HPDE6-E6E7 (cell line): ENCODE measurements at regions not wholly inside any gene's neighbourhood (a gene's known extent, or its start where the extent isn't known, plus 50 kb on each side); places are given as distances from the start of the nearest gene placed in this dataset.

Experiments
- DNase-seq: peaks from one replicate; pipeline ENCODE4 v3.0.0; 2011; ENCODE audit warnings: missing footprints; ENCODE audit errors: extremely low spot score

GRCh38 chr6:9409126-9409525 lies 973.8 kb upstream of the SLC35B3 start:
- DNase-seq, result no peak

GRCh38 chr6:9408402-9409117 lies 973.2 kb upstream of the SLC35B3 start:
- DNase-seq, result no peak

- no peak for DNase-seq
Observed at GRCh38 chr6:9405825-9406224, 970.5 kb upstream of the SLC35B3 start.

GRCh38 chr6:9405369-9405768 lies 970.0 kb upstream of the SLC35B3 start:
- peak; percentile 73 for DNase-seq

DNA sequence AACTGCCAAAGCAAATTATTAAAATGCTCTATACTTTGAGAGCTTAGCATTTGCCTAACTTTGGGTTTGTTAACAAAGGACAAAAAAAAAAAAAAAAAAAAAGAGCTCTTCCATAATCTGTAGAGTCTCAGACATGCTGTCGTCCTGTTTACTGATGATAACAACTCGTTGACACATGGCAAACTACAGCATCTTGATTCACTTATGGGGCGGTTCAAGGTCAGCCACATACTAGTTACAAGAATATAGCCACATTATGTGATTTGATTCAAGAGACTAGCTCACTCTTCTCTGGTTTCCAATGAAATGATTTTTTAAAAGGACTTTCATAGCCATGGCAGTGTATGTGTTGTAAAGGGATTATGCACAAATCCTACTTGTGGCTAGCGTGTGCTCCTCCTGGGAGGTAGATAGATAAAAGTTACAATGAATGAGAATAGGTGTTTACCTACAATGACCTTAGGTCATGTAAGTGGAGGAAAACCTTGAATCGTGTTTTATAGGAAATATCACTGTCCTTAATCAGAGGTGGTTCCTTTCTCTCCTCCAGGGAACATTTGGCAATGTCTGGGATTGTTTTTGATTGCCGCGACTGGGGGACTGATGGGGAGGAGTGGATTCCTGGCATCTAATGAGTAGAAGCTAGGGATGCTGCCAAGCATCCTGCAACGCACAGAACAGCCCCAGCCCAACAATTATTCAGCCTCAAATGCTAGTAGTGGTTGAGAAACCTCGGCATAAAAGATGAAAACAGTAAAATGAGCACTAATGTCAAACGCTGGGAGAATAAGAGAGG lies 969.2 kb upstream of the SLC35B3 start:
- no peak for DNase-seq

DNA sequence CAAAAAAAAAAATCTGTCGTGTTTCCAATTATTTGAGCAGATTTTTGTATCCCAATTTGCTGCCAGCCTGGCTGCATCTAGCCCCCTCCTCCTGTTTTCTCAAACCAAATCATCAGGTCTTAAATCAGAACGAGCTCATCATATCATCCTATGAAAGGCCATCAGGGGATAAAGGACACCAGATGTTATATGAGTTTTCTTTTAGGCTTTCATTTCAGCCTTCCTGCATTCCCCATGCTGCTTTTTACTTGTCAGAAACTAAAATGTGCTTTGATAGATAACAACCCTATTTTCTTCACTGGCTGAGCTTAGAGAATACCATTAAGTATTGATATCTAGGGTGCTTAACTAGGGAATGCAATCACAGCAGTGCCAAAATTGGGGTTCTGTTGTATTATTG lies 968.4 kb upstream of the SLC35B3 start:
- no peak for DNase-seq

DNA sequence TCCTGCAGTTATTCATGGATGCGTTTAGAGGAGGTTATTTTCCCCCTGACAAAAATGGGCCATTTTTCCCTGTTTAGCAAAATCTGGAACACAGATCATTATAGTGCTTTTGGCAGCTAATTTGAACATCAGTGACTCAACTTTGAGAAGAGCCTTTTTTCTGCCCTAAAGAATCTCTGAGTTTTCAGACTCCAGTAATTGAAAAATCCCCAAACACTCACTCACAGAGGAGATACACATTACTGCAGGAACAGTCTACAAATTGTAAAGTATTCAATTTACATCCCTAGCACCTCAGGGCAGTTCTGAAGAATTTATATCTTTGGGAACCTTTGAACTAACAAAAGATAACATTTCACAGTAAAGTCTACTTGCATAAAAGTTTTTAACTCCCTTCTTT lies 966.6 kb upstream of the SLC35B3 start:
- DNase-seq, result no peak

DNA sequence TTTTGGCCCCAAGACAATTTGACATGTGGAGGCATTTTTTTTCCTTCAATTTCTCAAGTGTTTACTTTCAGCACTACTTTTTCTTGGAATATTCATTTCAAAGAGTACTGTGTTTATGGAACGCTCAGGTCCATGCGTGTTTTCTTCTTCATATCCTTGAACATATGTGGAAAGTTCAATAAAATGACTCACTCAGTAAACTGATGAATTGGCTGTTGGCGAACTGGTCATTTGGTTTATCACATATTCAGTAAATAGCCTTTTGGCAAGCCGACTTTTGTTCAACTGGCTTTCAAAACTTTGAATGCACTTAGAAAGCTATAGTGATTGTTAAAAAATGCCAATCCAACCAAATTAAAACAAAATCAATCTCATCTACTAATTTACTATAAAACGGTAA lies 964.6 kb upstream of the SLC35B3 start:
- DNase-seq, result no peak

DNA sequence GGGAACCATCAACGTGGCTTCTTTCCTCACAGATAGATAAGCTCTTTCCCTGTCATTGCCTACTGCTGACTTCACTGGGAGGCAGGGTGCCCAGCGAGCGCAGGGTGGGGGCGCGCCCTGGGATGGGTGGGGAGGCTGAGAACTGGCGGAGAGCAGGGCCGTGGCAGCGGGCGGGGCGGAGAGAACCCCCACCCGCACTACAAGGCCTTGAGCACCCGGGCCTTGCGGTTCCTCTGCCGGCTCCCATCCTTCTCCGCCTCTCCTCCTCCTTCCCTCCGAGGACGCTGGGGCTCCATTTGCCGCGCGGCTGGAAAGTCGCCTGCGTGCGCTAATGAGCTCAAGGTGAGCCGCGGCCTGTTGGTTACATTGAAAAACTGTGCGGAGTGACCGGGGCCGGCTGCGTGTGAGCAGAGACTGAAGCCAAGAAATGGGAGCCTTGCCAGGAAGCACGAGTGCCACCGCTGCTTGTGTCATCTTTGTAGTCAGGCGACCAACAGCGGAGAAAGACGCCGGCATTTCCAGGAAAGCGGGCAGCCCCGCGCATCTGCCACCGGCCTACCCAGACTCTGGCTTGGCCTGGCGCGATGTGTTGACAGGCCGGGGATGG lies 963.5 kb upstream of the SLC35B3 start:
- no peak for DNase-seq

GRCh38 chr6:9398071-9398766 lies 962.9 kb upstream of the SLC35B3 start:
- DNase-seq, result peak; percentile 34

DNA sequence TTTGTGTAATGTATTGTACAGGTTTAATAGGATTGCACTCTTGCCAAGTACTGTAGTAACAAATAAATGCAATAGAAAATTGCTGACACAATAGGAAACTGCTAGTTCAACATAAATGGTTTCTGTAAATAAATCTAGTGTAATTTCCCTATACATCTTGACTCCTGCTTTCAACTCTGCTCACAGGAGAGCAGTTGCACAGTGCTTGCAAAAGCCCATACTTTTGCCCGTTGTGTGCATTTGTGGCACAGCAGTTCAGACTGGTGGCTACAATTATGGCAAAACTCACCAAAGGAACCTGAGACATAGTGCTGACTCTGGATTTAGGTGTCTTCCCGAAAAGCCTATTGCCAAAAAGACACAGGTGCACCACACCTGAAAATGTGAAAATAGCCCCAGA lies 953.3 kb upstream of the SLC35B3 start:
- DNase-seq, result no peak

DNA sequence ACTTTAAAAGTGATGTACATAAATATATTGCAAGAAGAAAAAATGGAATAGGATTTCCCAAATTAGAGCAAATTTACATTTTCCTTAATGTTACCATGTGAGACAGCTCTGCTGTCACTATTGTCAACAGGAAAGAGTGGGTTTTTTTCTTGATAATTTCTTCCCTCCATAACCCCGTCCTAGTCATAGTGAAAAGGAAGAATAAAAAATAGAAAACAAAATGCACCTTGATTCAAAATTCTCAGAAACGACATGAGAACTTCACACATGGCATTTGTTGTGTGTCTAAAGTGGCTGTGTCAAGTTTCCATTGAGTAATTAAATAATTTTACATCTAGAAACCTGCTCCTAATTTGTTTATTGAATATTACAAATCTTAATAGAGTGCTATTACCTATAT lies 945.2 kb upstream of the SLC35B3 start:
- no peak for DNase-seq

DNA sequence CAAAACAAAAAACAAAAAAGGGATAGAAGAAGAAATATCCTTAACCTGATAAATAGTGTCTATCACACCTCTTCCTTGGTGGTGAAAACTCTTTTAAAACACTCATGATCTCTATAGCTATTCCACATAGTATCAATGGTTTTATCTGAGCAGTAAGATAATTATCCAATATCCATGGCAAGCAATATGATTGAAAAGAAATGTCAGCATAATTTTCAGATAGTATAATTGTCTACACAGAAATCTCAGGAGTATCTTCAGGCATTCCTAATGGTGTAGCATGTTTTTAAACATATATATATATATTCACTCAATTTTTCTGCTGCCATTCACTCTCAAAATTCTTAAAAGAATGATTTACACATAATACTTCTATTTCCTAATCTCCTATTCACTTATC lies 938.0 kb upstream of the SLC35B3 start:
- DNase-seq, result no peak

DNA sequence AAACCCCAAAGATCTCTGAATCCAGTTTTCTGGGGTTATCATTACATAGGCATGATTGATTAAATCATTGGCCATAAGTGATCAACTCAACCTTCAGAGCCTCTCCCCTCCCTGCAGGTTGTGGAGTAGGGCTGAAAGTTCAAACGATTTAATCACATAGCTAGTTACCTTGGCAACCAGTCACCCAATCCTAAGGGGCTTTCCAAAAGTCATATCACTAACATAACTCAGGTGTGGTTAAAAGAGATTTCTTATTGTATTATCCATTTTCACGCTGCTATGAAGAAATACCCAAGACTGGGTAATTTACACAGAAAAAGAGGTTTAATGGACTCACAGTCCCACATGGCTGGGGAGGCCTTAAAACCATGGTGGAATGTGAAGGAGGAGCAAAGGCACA lies 935.1 kb upstream of the SLC35B3 start:
- DNase-seq, result no peak

DNA sequence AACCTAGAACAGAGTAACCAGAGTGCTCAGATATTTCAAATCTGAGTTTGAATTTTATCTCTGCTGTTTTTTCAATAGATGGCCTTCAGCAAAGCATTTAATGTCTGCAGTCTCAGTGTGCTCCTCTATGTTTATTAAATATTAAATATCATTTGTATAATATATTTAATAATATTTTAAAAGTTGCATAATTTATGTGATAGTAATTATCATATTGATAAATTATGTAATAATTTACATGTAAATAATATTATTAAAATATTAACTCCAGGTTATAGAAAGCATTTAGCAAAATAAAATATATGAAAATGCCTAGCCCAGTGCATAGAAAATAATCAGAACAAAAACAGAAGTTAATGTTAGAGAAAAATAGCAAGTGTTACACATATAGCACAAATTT lies 930.0 kb upstream of the SLC35B3 start:
- DNase-seq, result no peak

- no peak for DNase-seq
Observed at GRCh38 chr6:9361749-9362148, 926.4 kb upstream of the SLC35B3 start.

GRCh38 chr6:9360881-9361280 lies 925.5 kb upstream of the SLC35B3 start:
- no peak for DNase-seq

- DNase-seq, result no peak
Observed at GRCh38 chr6:9347608-9348007, 912.3 kb upstream of the SLC35B3 start.

DNA sequence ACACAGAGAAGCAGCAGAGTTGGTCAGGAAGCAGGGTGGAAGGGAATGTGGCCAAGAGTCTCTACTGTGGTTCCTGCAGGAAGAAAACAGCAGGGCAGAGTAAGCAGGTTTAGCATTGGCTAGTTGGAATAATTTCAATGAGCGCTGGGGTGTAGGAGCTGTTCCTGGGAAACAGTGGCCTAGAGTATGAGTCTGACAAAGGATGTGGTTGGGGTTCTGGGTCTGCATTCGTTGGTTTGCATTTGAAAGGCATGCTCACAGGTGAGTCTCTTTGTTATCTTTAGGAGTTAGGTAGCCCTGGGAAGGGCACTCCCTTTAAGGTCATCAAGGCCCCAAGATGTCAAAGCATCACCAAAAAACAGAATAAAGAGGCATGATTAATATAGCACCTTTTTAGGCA lies 911.6 kb upstream of the SLC35B3 start:
- DNase-seq, result no peak

DNA sequence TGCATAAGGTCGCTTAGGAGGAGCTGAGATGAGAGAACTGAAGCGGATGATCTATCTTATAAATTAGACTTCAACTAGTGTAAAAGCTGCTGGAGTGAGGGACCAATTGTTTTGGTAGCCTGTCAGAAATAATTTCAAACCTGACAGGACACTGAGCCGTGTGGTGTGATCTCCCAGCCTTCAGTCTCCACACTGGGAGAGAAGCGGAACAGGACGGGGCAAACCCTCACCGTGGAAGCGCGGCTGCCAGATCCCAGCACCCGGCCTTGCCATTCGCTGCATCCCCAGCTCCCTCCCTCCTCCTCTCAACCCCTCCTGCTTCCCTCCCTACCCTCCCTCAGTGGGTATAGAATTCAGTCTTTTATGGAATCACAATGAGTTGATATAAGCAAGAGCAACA lies 900.1 kb upstream of the SLC35B3 start:
- DNase-seq, result no peak

- no peak for DNase-seq
Observed at GRCh38 chr6:9334979-9335378, 899.6 kb upstream of the SLC35B3 start.

DNA sequence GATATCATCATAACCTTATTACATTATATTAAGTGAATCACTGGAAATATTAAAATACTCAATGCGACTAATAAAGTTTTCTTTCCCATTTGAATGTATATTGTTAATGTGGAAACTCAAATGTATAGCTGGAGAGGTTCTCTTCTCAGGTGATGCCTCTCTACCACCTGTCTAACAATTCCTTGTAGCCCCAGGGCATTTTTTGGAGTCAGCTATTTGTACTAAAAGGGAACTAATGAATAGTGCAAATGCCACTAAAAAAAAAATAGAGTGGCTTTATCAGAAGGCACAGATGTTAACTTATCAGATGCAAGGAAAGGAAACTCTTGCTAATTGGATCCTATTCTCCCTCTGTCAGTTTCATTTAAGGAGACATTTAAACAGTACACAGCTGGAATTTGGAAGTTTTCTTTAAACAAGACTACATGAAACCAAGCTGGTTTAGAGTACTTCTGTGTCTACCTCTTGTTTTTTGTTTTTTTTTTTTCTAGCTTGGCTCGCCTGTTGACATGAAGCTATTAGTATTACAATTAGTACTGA lies 897.0 kb upstream of the SLC35B3 start:
- no peak for DNase-seq
